Heart right ventricle (tissue), 16 donors: ENCODE measurements at regions not wholly inside any gene's neighbourhood (a gene's known extent, or its start where the extent isn't known, plus 50 kb on each side); places are given as distances from the start of the nearest gene placed in this dataset.
A peak's percentile ranks its signal among the peaks of the same experiment; 100 is the strongest.
"Not testable (repeated sequence)": the region's sequence is repeated elsewhere in the genome, so short reads cannot be mapped to it uniquely, and the experiment has no call there.

Source experiments
- ATAC-seq, 8 donors: fragments of 200-7000 bp; cut with Tn5 transposase; one replicate each; pipeline ENCODE4 v1.9.1; 2020; ENCODE audit warnings: mild to moderate bottlenecking in 8 of 8, moderate library complexity in 8 of 8, moderate number of reproducible peaks in 1 of 8
- DNase-seq, 2 donors: peaks; one replicate each; pipeline ENCODE4 v3.0.0-alpha.2; 2020
- H3K27ac ChIP-seq, 10 donors: fragments of 200-600 bp; sonication (generic) in 2 of 10; one replicate each; pipeline versions ENCODE4 v1.5.0 to v1.8.0; 2020 to 2022; ENCODE audit warnings: mild to moderate bottlenecking in 3 of 10
- H3K27me3 ChIP-seq, 7 donors: fragments of 200-600 bp; one replicate each; pipeline ENCODE4 v1.8.0; 2021 to 2022; ENCODE audit warnings: mild to moderate bottlenecking in 2 of 7
- H3K36me3 ChIP-seq, 9 donors: fragments of 200-600 bp; sonication (generic) in 1 of 9; one replicate each; pipeline versions ENCODE4 v1.5.0 to v1.8.0; 2020 to 2022; ENCODE audit warnings: mild to moderate bottlenecking in 2 of 9
- H3K4me1 ChIP-seq, 9 donors: fragments of 200-600 bp; sonication (generic) in 1 of 9; one replicate each; pipeline versions ENCODE4 v1.5.0 to v1.8.0; 2020 to 2022; ENCODE audit warnings: mild to moderate bottlenecking in 4 of 9
- H3K4me3 ChIP-seq, 10 donors: fragments of 200-600 bp; sonication (generic) in 2 of 10; one replicate each; pipeline versions ENCODE4 v1.5.0 to v1.8.0; 2020 to 2022; ENCODE audit warnings: mild to moderate bottlenecking in 7 of 10, moderate library complexity in 2 of 10
- H3K9me3 ChIP-seq, 11 donors: fragments of 200-600 bp in 10 of 11; sonication (generic) in 2 of 11; one replicate each; pipeline versions ENCODE4 v1.5.0 to v1.8.0; 2013 to 2022; ENCODE audit warnings: mild to moderate bottlenecking in 2 of 11, control low read depth in 1 of 11, moderate library complexity in 1 of 11
- CTCF ChIP-seq, 9 donors: fragments of 200-600 bp; sonication (generic) in 2 of 9; IDR thresholded peaks; one replicate each; pipeline versions ENCODE4 v1.5.0 to v1.8.0; 2021 to 2022; ENCODE audit warnings: antibody characterized with exemption in 9 of 9, mild to moderate bottlenecking in 5 of 9, moderate library complexity in 1 of 9
- WGBS, 2 donors: extraction: QIAGEN DNeasy Blood & Tissue Kit; methylation state at CpG; one replicate each; pipeline ENCODE4 v1.1.7; 2013; ENCODE audit warnings: inconsistent platforms in 1 of 2; 5-methylcytosine and 5-hydroxymethylcytosine counted together
- intact Hi-C, 10 donors: fragments of 100-400 bp; cut with DNase I; formaldehyde crosslinking; loops; one replicate each; pipeline versions ENCODE4 v1.11.1 to v1.14.2; 2022
- donor health status: Arrhythmogenic right ventricular cardiomyopathy.
- donor health status: ischemic (EF 13 %, LVEDD 7.1; RV severe dilation, severe dysfunction).
- donor health status: healthy with polysubstance abuse.
- donor health status: DM: no; HTN: yes; CAD: no.
- donor health status: DM: no; HTN: no; CAD: no.
- donor health status: ischemic (EF 25% LVEDD 6.9; RV normal size, moderate dysfunction).
- donor health status: ischemic (EF 25% LVEDD 5.7; RV mildly dilated, moderate dysfunction).
- donor health status: healthy.
- donor health status: DM: yes; HTN: yes; CAD: no.
- donor health status: Ischemic cardiomyopathy.
- donor health status: ischemic (EF 35%, LVEDD 5.7; RV mildly dilated, moderate dysfunction).
- donor health status: nonischemic (EF 11% LVEDD 7.7; RV severe dilation, severe dysfunction).
- donor health status: DM: yes; HTN: yes; CAD: no.
- donor health status: PGD.
- donor health status: ischemic (EF 29% LVEDD 5.4; RV normal size, mild dysfunction).
- donor health status: nonischemic (EF 23%, LVEDD 6.1; RV moderate dilation, normal function).

GRCh38 chr18:35811896-35812295 lies 160.6 kb upstream of the RMP24 start:
- Histone ChIP-seq H3K27ac (peak overlapping the region in 1 of 10 donors; percentile 46), H3K36me3 (no peaks in the 10 kb centered on the region), H3K4me3 (no peak overlapping the region), H3K27me3 (no peaks in the 10 kb centered on the region), H3K4me1 (peaks cover 0 to 13% (median 0%) of the 10 kb centered on the region in 9 donors), H3K9me3 (peaks cover 0 to 6% (median 0%) of the 10 kb centered on the region in 11 donors)
- DNase-seq, result no peak
- ATAC-seq, result no peak
- no peak for TF ChIP-seq CTCF (IDR thresholded peaks at IDR 0.05)
- 77 to 90% methylated on average over 3 of the region's 3 CpGs for WGBS, 2 donors
- intact Hi-C loops, result no loop called here

- DNase-seq, H3K27me3 ChIP-seq, H3K9me3 ChIP-seq, H3K4me1 ChIP-seq, intact Hi-C loops, H3K36me3 ChIP-seq, H3K4me3 ChIP-seq, H3K27ac ChIP-seq, ATAC-seq: not testable (repeated sequence)
- 98 to 100% methylated on average over 1 of the region's 2 CpGs for WGBS, 2 donors
Measured at GRCh38 chr18:35815011-35815410, 157.5 kb upstream of the RMP24 start.

GRCh38 chr18:35816003-35816402 lies 156.5 kb upstream of the RMP24 start:
- no peak for TF ChIP-seq CTCF (IDR thresholded peaks at IDR 0.05)
- 42 to 59% methylated on average over 3 of the region's 3 CpGs for WGBS, 2 donors
- Histone ChIP-seq H3K27me3 (no peaks in the 10 kb centered on the region), H3K4me3 (no peak overlapping the region), H3K27ac (peak overlapping the region in 4 of 10 donors; percentile 16 to 34 (median 23)), H3K4me1 (peaks cover 0 to 5% (median 0%) of the 10 kb centered on the region in 9 donors), H3K36me3 (no peaks in the 10 kb centered on the region), H3K9me3 (peaks cover 0 to 7% (median 0%) of the 10 kb centered on the region in 11 donors)
- DNase-seq (no peak), ATAC-seq (peak in 5 of 8 donors; percentile 41 to 82 (median 75))
- intact Hi-C loops, result no loop called here

GRCh38 chr18:35817604-35818352 lies 154.7 kb upstream of the RMP24 start:
- peak in 1 of 8 donors; percentile 50 for ATAC-seq
- Histone ChIP-seq H3K27me3 (no peaks in the 10 kb centered on the region), H3K4me1 (peaks cover 0 to 4% (median 0%) of the 10 kb centered on the region in 9 donors), H3K4me3 (no peak overlapping the region), H3K27ac (no peak overlapping the region), H3K36me3 (no peaks in the 10 kb centered on the region), H3K9me3 (peaks cover 0 to 11% (median 0%) of the 10 kb centered on the region in 11 donors)
- intact Hi-C loops, result no loop called here
- TF ChIP-seq CTCF (IDR thresholded peaks at IDR 0.05), result no peak
- no peak for DNase-seq
- WGBS, 2 donors, result 87 to 88% methylated on average over 11 of the region's 11 CpGs

GRCh38 chr18:35818353-35818667 lies 154.2 kb upstream of the RMP24 start:
- H3K4me1 ChIP-seq, result peaks cover 0 to 4% (median 0%) of the 10 kb centered on the region in 9 donors
- H3K36me3 ChIP-seq, result no peaks in the 10 kb centered on the region
- 94 to 95% methylated on average over 12 of the region's 12 CpGs for WGBS, 2 donors
- no peak for DNase-seq
- no peak for TF ChIP-seq CTCF (IDR thresholded peaks at IDR 0.05)
- no peak for ATAC-seq
- intact Hi-C loops, result no loop called here
- peaks cover 0 to 11% (median 0%) of the 10 kb centered on the region in 11 donors for H3K9me3 ChIP-seq
- no peak overlapping the region for H3K27ac ChIP-seq
- H3K27me3 ChIP-seq, result no peaks in the 10 kb centered on the region
- H3K4me3 ChIP-seq, result no peak overlapping the region
